ENCODE measurements at regions not wholly inside any gene's neighbourhood (a gene's known extent, or its start where the extent isn't known, plus 50 kb on each side); places are given as distances from the start of the nearest gene placed in this dataset.

DNA sequence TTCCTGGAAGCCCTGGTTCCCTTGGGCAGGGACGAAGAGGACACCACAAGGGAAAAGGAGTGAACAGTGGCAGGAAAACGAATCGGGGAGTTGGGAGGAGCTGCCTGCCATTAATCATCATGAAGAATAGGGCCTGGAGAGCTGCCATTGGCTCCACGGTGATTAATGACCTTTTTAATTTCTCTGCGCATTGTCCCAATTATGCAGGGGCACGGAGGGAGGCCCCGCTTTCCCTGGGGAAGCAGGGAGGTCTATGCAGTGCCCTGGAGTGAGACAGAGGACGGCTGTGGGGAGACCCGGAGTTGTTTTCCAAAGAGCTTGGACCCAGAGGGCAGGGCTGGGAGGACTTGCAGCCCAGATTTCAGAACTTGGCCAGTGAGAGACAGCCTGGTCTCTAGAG is 338.9 kb upstream of the C16orf82 start:
- Mint-ChIP-seq H3K9me3 (no peaks in the 10 kb centered on the region), H3K4me1 (no peaks in the 10 kb centered on the region), H3K36me3 (ENCODE audit: low read depth) (no peaks in the 10 kb centered on the region), H3K27ac (no peak overlapping the region), H3K4me3 (no peak overlapping the region), H3K27me3 (peaks cover 9% of the 10 kb centered on the region)
- no peak for DNase-seq
- CTCF ChIA-PET = no interaction called here
- TF ChIP-seq, protein P1, sequence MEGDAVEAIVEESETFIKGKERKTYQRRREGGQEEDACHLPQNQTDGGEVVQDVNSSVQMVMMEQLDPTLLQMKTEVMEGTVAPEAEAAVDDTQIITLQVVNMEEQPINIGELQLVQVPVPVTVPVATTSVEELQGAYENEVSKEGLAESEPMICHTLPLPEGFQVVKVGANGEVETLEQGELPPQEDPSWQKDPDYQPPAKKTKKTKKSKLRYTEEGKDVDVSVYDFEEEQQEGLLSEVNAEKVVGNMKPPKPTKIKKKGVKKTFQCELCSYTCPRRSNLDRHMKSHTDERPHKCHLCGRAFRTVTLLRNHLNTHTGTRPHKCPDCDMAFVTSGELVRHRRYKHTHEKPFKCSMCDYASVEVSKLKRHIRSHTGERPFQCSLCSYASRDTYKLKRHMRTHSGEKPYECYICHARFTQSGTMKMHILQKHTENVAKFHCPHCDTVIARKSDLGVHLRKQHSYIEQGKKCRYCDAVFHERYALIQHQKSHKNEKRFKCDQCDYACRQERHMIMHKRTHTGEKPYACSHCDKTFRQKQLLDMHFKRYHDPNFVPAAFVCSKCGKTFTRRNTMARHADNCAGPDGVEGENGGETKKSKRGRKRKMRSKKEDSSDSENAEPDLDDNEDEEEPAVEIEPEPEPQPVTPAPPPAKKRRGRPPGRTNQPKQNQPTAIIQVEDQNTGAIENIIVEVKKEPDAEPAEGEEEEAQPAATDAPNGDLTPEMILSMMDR (IDR thresholded peaks at IDR 0.05) = no peak
- no peak for ATAC-seq (ENCODE audit: low read depth)
- POLR2A ChIA-PET = no interaction called here
- intact Hi-C loops (cut with micrococcal nuclease) = no loop called here

DNA sequence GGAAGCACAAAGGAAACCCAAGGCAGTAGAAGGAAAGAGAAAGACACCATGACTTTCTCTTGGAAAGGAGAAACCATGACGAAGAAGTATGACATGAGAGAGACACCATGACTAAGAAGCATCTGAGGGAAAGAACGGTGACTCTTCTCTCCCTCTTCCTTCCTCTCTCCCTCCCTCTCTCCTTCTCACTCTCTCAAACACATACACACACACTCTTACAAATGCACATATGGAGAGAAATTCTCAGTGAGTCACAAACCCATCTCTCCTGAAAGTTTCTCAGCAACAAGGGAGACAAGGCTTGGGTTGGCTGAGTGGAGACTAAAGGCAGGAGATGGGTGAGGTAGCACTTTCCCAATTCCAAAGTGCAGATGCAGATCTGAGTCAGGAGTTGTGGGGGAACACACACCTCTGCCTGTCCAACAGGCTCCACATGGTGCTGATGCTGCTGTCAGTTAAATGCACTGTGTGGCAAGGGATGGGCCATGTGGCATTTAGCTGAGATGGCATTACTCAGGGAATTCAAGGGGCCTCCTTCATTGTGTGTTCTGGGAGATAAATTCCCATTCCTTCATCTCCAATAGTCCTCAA is 336.7 kb upstream of the C16orf82 start:
- H3K36me3 Mint-ChIP-seq (ENCODE audit: low read depth) = no peaks in the 10 kb centered on the region
- intact Hi-C loops (cut with micrococcal nuclease) = no loop called here
- ATAC-seq (ENCODE audit: low read depth) (no peak), DNase-seq (no peak)
- ChIA-PET POLR2A (no interaction called here), CTCF (no interaction called here)
- H3K27ac Mint-ChIP-seq = no peak overlapping the region
- no peak overlapping the region for H3K4me3 Mint-ChIP-seq
- H3K4me1 Mint-ChIP-seq = no peaks in the 10 kb centered on the region
- H3K27me3 Mint-ChIP-seq = peaks cover 4% of the 10 kb centered on the region
- TF ChIP-seq, protein P1 (IDR thresholded peaks at IDR 0.05) = no peak
- no peaks in the 10 kb centered on the region for H3K9me3 Mint-ChIP-seq

DNA sequence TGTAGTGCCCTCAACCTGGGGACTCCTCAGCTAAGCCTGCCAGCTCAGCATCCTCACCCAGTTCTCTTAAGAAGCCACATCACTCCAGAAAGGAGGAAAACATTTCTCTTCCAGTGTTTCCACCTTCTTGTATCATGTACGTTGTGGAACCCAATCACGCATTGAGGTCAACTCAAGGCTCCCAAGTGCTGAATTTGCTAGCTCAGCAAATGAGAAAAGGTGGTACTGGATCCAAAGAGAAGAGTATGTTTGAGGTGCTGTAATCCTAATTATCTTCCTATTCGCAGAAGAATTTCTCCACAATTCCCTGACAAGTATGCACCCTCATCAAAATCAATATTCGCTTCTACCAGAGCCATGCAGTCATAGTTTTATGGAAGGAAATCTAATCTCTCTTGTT is 335.0 kb upstream of the C16orf82 start:
- no peaks in the 10 kb centered on the region for H3K36me3 Mint-ChIP-seq (ENCODE audit: low read depth)
- peaks cover 2% of the 10 kb centered on the region for H3K9me3 Mint-ChIP-seq
- ATAC-seq (ENCODE audit: low read depth) (no peak), DNase-seq (no peak)
- no peak overlapping the region for H3K4me3 Mint-ChIP-seq
- ChIA-PET CTCF (no interaction called here), POLR2A (no interaction called here)
- no peak overlapping the region for H3K27ac Mint-ChIP-seq
- TF ChIP-seq, protein P1 (IDR thresholded peaks at IDR 0.05) = no peak
- peaks cover 9% of the 10 kb centered on the region for H3K27me3 Mint-ChIP-seq
- intact Hi-C loops (cut with micrococcal nuclease) = no loop called here
- no peaks in the 10 kb centered on the region for H3K4me1 Mint-ChIP-seq

DNA sequence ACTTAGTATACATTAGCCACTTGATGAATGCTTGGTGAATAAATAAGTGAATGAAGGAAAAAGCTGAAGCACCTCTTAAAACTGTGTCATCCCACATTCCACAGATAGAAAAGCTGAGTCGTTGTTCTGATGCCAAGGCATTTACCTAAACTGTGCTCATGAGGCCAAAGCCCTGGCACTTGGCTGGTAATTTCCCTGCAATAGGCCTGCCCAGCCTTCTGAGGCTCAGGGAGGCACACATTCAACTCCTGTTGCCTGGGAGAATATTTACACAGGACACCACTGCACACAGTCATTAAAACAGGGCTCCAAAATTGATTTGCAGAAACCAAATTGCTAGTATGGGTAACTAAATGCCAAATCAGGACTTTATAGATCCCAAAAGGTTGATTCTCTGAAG is 333.0 kb upstream of the C16orf82 start:
- DNase-seq (no peak), ATAC-seq (ENCODE audit: low read depth) (no peak)
- Mint-ChIP-seq H3K36me3 (ENCODE audit: low read depth) (no peaks in the 10 kb centered on the region), H3K4me1 (no peaks in the 10 kb centered on the region), H3K27ac (no peak overlapping the region), H3K27me3 (peaks cover 10% of the 10 kb centered on the region), H3K4me3 (no peak overlapping the region), H3K9me3 (peaks cover 2% of the 10 kb centered on the region)
- ChIA-PET POLR2A (no interaction called here), CTCF (no interaction called here)
- TF ChIP-seq, protein P1 (IDR thresholded peaks at IDR 0.05) = no peak
- intact Hi-C loops (cut with micrococcal nuclease) = no loop called here

DNA sequence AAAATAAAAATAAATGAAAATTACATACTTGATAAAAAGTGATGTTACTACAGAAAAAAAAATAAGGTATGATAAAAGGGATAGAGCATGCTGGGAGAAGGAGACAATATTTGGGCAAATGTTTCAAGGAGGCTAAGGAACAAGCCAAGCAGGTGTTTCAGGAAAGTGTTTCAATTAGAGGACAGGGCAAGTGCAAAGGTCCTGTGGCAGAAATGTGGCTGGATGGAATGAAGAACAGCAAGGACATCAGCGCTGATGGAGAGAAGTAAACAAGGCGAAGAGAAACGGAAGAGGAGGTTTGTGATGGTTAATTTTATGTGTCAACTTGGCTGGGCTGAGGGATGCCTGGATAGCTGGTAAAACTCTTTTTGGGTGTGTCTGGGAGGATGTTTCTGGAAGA is 331.2 kb upstream of the C16orf82 start:
- H3K36me3 Mint-ChIP-seq (ENCODE audit: low read depth) = no peaks in the 10 kb centered on the region
- H3K27ac Mint-ChIP-seq = no peak overlapping the region
- no peak for DNase-seq
- H3K4me3 Mint-ChIP-seq = no peak overlapping the region
- TF ChIP-seq, protein P1 (IDR thresholded peaks at IDR 0.05) = no peak
- POLR2A ChIA-PET = no interaction called here
- H3K4me1 Mint-ChIP-seq = no peaks in the 10 kb centered on the region
- no peak for ATAC-seq (ENCODE audit: low read depth)
- H3K27me3 Mint-ChIP-seq = peaks cover 15% of the 10 kb centered on the region
- CTCF ChIA-PET = no interaction called here
- intact Hi-C loops (cut with micrococcal nuclease) = no loop called here
- peaks cover 2% of the 10 kb centered on the region for H3K9me3 Mint-ChIP-seq

Data from activated B cell treated with CpG ODN at 0.5 μM for 24 hours (primary cell).